ENCODE measurements at regions not wholly inside any gene's neighbourhood (a gene's known extent, or its start where the extent isn't known, plus 50 kb on each side); places are given as distances from the start of the nearest gene placed in this dataset.

- intact Hi-C loops (cut with DNase I), result loop anchor here (10.0 kb wide), 1 partner anchor 164 kb away; no protein-coding TSS in a partner anchor
- WGBS, result 89% methylated on average over 6 of the region's 6 CpGs
- no peaks in the 10 kb centered on the region for H3K4me1 ChIP-seq (replicated peaks)
- H3K27me3 ChIP-seq (replicated peaks; ENCODE audit: insufficient read depth), result peaks cover 2% of the 10 kb centered on the region
- no peak overlapping the region for H3K4me3 ChIP-seq
- no peak for TF ChIP-seq POLR2AphosphoS5 (IDR thresholded peaks at IDR 0.05)
- no peak for TF ChIP-seq CTCF (IDR thresholded peaks at IDR 0.05)
- TF ChIP-seq POLR2A (IDR thresholded peaks at IDR 0.05), result no peak
- DNase-seq (ENCODE audit: low spot score), result no peak
- no peaks in the 10 kb centered on the region for H3K9me3 ChIP-seq
- no peaks in the 10 kb centered on the region for H3K36me3 ChIP-seq
- H3K27ac ChIP-seq, result no peak overlapping the region
Observed at GRCh38 chr11:113538451-113539412, 63.5 kb upstream of the DRD2 start.

- WGBS, result 58% methylated on average over 4 of the region's 4 CpGs
- Histone ChIP-seq H3K27ac (no peak overlapping the region), H3K27me3 (replicated peaks; ENCODE audit: insufficient read depth) (peaks cover 2% of the 10 kb centered on the region), H3K9me3 (no peaks in the 10 kb centered on the region), H3K36me3 (no peaks in the 10 kb centered on the region), H3K4me1 (replicated peaks) (no peaks in the 10 kb centered on the region), H3K4me3 (no peak overlapping the region)
- TF ChIP-seq POLR2AphosphoS5 (IDR thresholded peaks at IDR 0.05) (no peak), POLR2A (IDR thresholded peaks at IDR 0.05) (no peak), CTCF (IDR thresholded peaks at IDR 0.05) (no peak)
- no peak for DNase-seq (ENCODE audit: low spot score)
- intact Hi-C loops (cut with DNase I), result loop anchor here (5.0 to 10.0 kb wide), 2 partner anchors 160 to 198 kb away; no protein-coding TSS in a partner anchor
Observed at GRCh38 chr11:113534625-113535024, 59.4 kb upstream of the DRD2 start.

- no peaks in the 10 kb centered on the region for H3K4me1 ChIP-seq (replicated peaks)
- DNase-seq (ENCODE audit: low spot score), result no peak
- 78% methylated on average over 4 of the region's 4 CpGs for WGBS
- H3K27ac ChIP-seq, result no peak overlapping the region
- no peak overlapping the region for H3K4me3 ChIP-seq
- TF ChIP-seq POLR2AphosphoS5 (IDR thresholded peaks at IDR 0.05) (no peak), POLR2A (IDR thresholded peaks at IDR 0.05) (no peak)
- intact Hi-C loops (cut with DNase I), result loop anchor here (2.0 to 10.0 kb wide), 3 partner anchors 159 to 227 kb away; no protein-coding TSS in a partner anchor
- no peaks in the 10 kb centered on the region for H3K9me3 ChIP-seq
- no peaks in the 10 kb centered on the region for H3K36me3 ChIP-seq
- H3K27me3 ChIP-seq (replicated peaks; ENCODE audit: insufficient read depth), result peaks cover under 1% of the 10 kb centered on the region
Observed at GRCh38 chr11:113533425-113533698, 58.2 kb upstream of the DRD2 start.

- peak; percentile 77 for DNase-seq (ENCODE audit: low spot score)
Observed at GRCh38 chr11:113532697-113533424, 57.7 kb upstream of the DRD2 start.

More at GRCh38 chr11:113532697-113533424, 57.7 kb upstream of the DRD2 start:
- TF ChIP-seq CTCF (IDR thresholded peaks at IDR 0.05) (peak; percentile 76 to 84 (median 78)), POLR2AphosphoS5 (IDR thresholded peaks at IDR 0.05) (no peak)
- 13% methylated on average over 9 of the region's 9 CpGs for WGBS
- intact Hi-C loops (cut with DNase I), result loop anchor here (2.0 to 10.0 kb wide), 3 partner anchors 158 to 226 kb away; no protein-coding TSS in a partner anchor
- Histone ChIP-seq H3K27ac (no peak overlapping the region), H3K4me1 (replicated peaks) (no peaks in the 10 kb centered on the region), H3K9me3 (no peaks in the 10 kb centered on the region), H3K4me3 (no peak overlapping the region), H3K27me3 (replicated peaks; ENCODE audit: insufficient read depth) (no peaks in the 10 kb centered on the region), H3K36me3 (no peaks in the 10 kb centered on the region)
